Panc1 (cell line): ENCODE measurements at regions not wholly inside any gene's neighbourhood (a gene's known extent, or its start where the extent isn't known, plus 50 kb on each side); places are given as distances from the start of the nearest gene placed in this dataset.

Source experiments
- ATAC-seq: fragments of 200-7000 bp; cut with Tn5 transposase; 2 replicates; pipeline ENCODE4 v1.9.1; 2020; ENCODE audit warnings: mild to moderate bottlenecking, moderate library complexity
- BruUV-seq: library from RNA; stranded (reverse); fragments of 400-500 nt; replicated peaks from 2 replicates; lab custom pipeline; 2021; lab: Mats Ljungman, UMichigan
- CTCF ChIA-PET: fragments of 300-600 bp; sonication (Branson Sonifier 250); formaldehyde crosslinking; loops from one replicate; lab custom pipeline; 2022; ENCODE audit warnings: antibody characterized with exemption; lab: Charles Lee
- POLR2A ChIA-PET: fragments of 300-600 bp; sonication (Branson Sonifier 250); formaldehyde crosslinking; loops from one replicate; lab custom pipeline; 2022; ENCODE audit warnings: antibody characterized with exemption; lab: Charles Lee
- DNase-seq: peaks from one replicate; pipeline ENCODE4 v3.0.0-alpha.2; 2010; ENCODE audit warnings: low read depth, low spot score
- H3K27ac ChIP-seq: 2 replicates; pipeline ENCODE4 v1.5.1; 2011; ENCODE audit warnings: mild to moderate bottlenecking, low read length, inconsistent platforms
- H3K27me3 ChIP-seq: fragments of 200-500 bp; sonication (Bioruptor generic); 2 replicates; pipeline ENCODE4 v1.6.0; 2014; ENCODE audit warnings: low read length, inconsistent platforms; ENCODE audit not compliant: control insufficient read depth, insufficient read depth
- H3K36me3 ChIP-seq: fragments of 200-500 bp; sonication (Bioruptor generic); 2 replicates; pipeline ENCODE4 v1.5.1; 2014; ENCODE audit warnings: inconsistent platforms, mild to moderate bottlenecking, low read length, moderate library complexity; ENCODE audit not compliant: control insufficient read depth, insufficient read depth
- H3K4me1 ChIP-seq: 2 replicates; pipeline ENCODE4 v1.5.1; 2011; ENCODE audit warnings: inconsistent platforms, mild to moderate bottlenecking, low read length, moderate library complexity; ENCODE audit not compliant: control insufficient read depth, insufficient read depth
- H3K4me3 ChIP-seq, 2 experiments: 2 replicates each; pipeline ENCODE4 v1.5.1; 2011 to 2012; ENCODE audit warnings: low read depth in 2 of 2, low read length in 2 of 2, mild to moderate bottlenecking in 2 of 2, inconsistent platforms in 1 of 2, moderate library complexity in 1 of 2
- H3K9me3 ChIP-seq: fragments of 200-500 bp; sonication (Bioruptor generic); 2 replicates; pipeline ENCODE4 v1.5.1; 2014; ENCODE audit warnings: low read depth, mild to moderate bottlenecking, inconsistent platforms, low read length, moderate library complexity; ENCODE audit not compliant: control insufficient read depth, insufficient read depth
- CTCF ChIP-seq: fragments of 450-650 bp; IDR thresholded peaks from 2 replicates; pipeline ENCODE4 v1.5.1; 2017; ENCODE audit warnings: mild to moderate bottlenecking
- POLR2AphosphoS5 ChIP-seq: IDR thresholded peaks from 2 replicates; pipeline ENCODE4 v1.6.1; 2012; ENCODE audit warnings: mild to moderate bottlenecking, low read depth, low read length, moderate library complexity
- REST ChIP-seq, 2 experiments: IDR thresholded peaks; 2 replicates each; pipeline ENCODE4 v1.6.1; 2011 to 2012; ENCODE audit warnings: low read depth in 2 of 2, control low read depth in 1 of 2, low read length in 1 of 2, mild to moderate bottlenecking in 1 of 2, moderate library complexity in 1 of 2; ENCODE audit not compliant: insufficient read depth in 1 of 2
- SIN3A ChIP-seq: IDR thresholded peaks from 2 replicates; pipeline ENCODE4 v1.6.1; 2012; ENCODE audit warnings: low read depth, mild to moderate bottlenecking, low read length, moderate library complexity, borderline replicate concordance; ENCODE audit not compliant: insufficient read depth
- TCF7L2 ChIP-seq: IDR thresholded peaks from 2 replicates; pipeline ENCODE4 v1.6.1; 2011; ENCODE audit warnings: mild to moderate bottlenecking, low read depth, low read length, inconsistent platforms
- in situ Hi-C: cut with HindIII; loops from 2 replicates; pipeline ENCODE4 v1.10.0; 2016; ENCODE audit warnings: low sequenced_read_pairs, low pct_unique_long_range_greater_than_20kb
- intact Hi-C: fragments of 100-400 bp; cut with micrococcal nuclease; formaldehyde crosslinking; loops from one replicate; pipeline ENCODE4 v1.10.0; 2022; ENCODE audit not compliant: unreplicated experiment

- Histone ChIP-seq H3K9me3 (no peaks in the 10 kb centered on the region), H3K4me3 (no peak overlapping the region), H3K27me3 (no peaks in the 10 kb centered on the region), H3K36me3 (no peaks in the 10 kb centered on the region), H3K27ac (no peak overlapping the region), H3K4me1 (no peaks in the 10 kb centered on the region)
- in situ Hi-C loops (no loop called here), intact Hi-C loops (no loop called here)
- ATAC-seq (no peak), DNase-seq (no peak)
- no peak for TF ChIP-seq SIN3A
- TF ChIP-seq POLR2AphosphoS5: no peak
- POLR2A ChIA-PET: no interaction called here
- BruUV-seq: no TSS peak
- CTCF ChIA-PET: no interaction called here
These were observed 233.1 kb downstream of the FAT4 start for GRCh38 chr4:125547836-125548235.

- Histone ChIP-seq H3K36me3 (no peaks in the 10 kb centered on the region), H3K4me1 (no peaks in the 10 kb centered on the region), H3K9me3 (no peaks in the 10 kb centered on the region), H3K27me3 (no peaks in the 10 kb centered on the region), H3K27ac (no peak overlapping the region), H3K4me3 (no peak overlapping the region)
- intact Hi-C loops: no loop called here
- ATAC-seq: no peak
- TF ChIP-seq TCF7L2 (no peak), POLR2AphosphoS5 (no peak), CTCF (no peak), SIN3A (no peak), REST (IDR thresholded peaks at IDR 0.05; ENCODE audit: insufficient read depth in 1 of 2, low read depth in 2 of 2, low read length in 1 of 2) (no peak)
- CTCF ChIA-PET: no interaction called here
- POLR2A ChIA-PET: no interaction called here
- no peak for DNase-seq
- BruUV-seq: no TSS peak
- in situ Hi-C loops: no loop called here
These were observed 236.0 kb downstream of the FAT4 start for GRCh38 chr4:125550769-125551168.

- Histone ChIP-seq H3K27me3 (no peaks in the 10 kb centered on the region), H3K4me1 (no peaks in the 10 kb centered on the region), H3K27ac (no peak overlapping the region), H3K9me3 (no peaks in the 10 kb centered on the region), H3K36me3 (no peaks in the 10 kb centered on the region), H3K4me3 (no peak overlapping the region)
- no peak for ATAC-seq
- TF ChIP-seq SIN3A (no peak), REST (IDR thresholded peaks at IDR 0.05; ENCODE audit: insufficient read depth in 1 of 2, low read depth in 2 of 2, low read length in 1 of 2) (no peak), TCF7L2 (no peak), CTCF (no peak), POLR2AphosphoS5 (no peak)
- intact Hi-C loops: no loop called here
- CTCF ChIA-PET: no interaction called here
- no peak for DNase-seq
- no TSS peak for BruUV-seq
- in situ Hi-C loops: no loop called here
- POLR2A ChIA-PET: no interaction called here
These were observed 236.7 kb downstream of the FAT4 start for GRCh38 chr4:125551466-125551865.
